GM12878 (cell line): ENCODE measurements at regions not wholly inside any gene's neighbourhood (a gene's known extent, or its start where the extent isn't known, plus 50 kb on each side); places are given as distances from the start of the nearest gene placed in this dataset.

Source experiments
- ATAC-seq: fragments of 200-7000 bp; cut with Tn5 transposase; 3 replicates; pipeline ENCODE4 v1.9.1; 2020; ENCODE audit warnings: mild to moderate bottlenecking, moderate library complexity
- BruUV-seq: library from RNA; stranded (reverse); fragments of 400-500 nt; replicated peaks from 2 replicates; lab custom pipeline; 2021; lab: Mats Ljungman, UMichigan
- CTCF ChIA-PET: fragments of 300-600 bp; sonication (Branson Sonifier 250); formaldehyde crosslinking; extraction: SDS; loops from one replicate; lab custom pipeline; 2021; ENCODE audit warnings: inconsistent platforms; lab: Yijun Ruan, JAX
- POLR2A ChIA-PET: fragments of 350-600 bp; formaldehyde crosslinking; extraction: SDS; loops from one replicate; lab custom pipeline; 2021; ENCODE audit warnings: inconsistent platforms; lab: Charles Lee
- RAD21 ChIA-PET: fragments of 300-600 bp; sonication (Branson Sonifier 250); formaldehyde crosslinking; loops from one replicate; lab custom pipeline; 2023; ENCODE audit warnings: antibody characterized with exemption; ENCODE audit not compliant: unreplicated experiment; lab: Charles Lee
- SMC1A ChIA-PET: fragments of 300-600 bp; sonication (Branson Sonifier 250); formaldehyde crosslinking; loops from one replicate; lab custom pipeline; 2023; ENCODE audit not compliant: unreplicated experiment, uncharacterized antibody; lab: Charles Lee
- DNase-seq: peaks from one replicate; pipeline ENCODE4 v3.0.0-alpha.2; 2011; ENCODE audit warnings: low read depth, low spot score
- FAIRE-seq: peaks from 3 replicates; lab custom pipeline; 2011; peaks lifted over from hg19 to GRCh38; lab: Jason Lieb, UNC
- H2AFZ ChIP-seq: 2 replicates; pipeline ENCODE4 v1.6.0; 2011; ENCODE audit warnings: low read depth, low read length, control low read depth; ENCODE audit not compliant: control insufficient read depth
- H3K27ac ChIP-seq: 2 replicates; pipeline ENCODE4 v1.5.1; 2011; ENCODE audit warnings: control low read depth; ENCODE audit not compliant: control insufficient read depth, insufficient read depth
- H3K27me3 ChIP-seq, 2 experiments: replicated peaks in 1 of 2; 2 replicates each; pipeline versions ENCODE4 v1.6.0 to v1.6.1; 2011; ENCODE audit warnings: low read length in 1 of 2; ENCODE audit not compliant: control insufficient read depth in 2 of 2, insufficient read depth in 2 of 2
- H3K36me3 ChIP-seq, 2 experiments: 2 replicates each; pipeline ENCODE4 v1.5.1; 2011; ENCODE audit warnings: low read length in 1 of 2; ENCODE audit not compliant: control insufficient read depth in 2 of 2, insufficient read depth in 2 of 2
- H3K4me1 ChIP-seq: 2 replicates; pipeline ENCODE4 v1.6.1; 2011; ENCODE audit warnings: mild to moderate bottlenecking, low read length, moderate library complexity, mixed read lengths; ENCODE audit not compliant: control insufficient read depth, insufficient read depth
- H3K4me2 ChIP-seq: 2 replicates; pipeline ENCODE4 v1.6.0; 2011; ENCODE audit warnings: control low read depth; ENCODE audit not compliant: control insufficient read depth, insufficient read depth
- H3K4me3 ChIP-seq: fragments of 200-600 bp; sonication (generic); 2 replicates; pipeline ENCODE4 v1.5.1; 2016
- H3K79me2 ChIP-seq: 2 replicates; pipeline ENCODE4 v1.6.0; 2011; ENCODE audit warnings: low read length; ENCODE audit not compliant: control insufficient read depth, insufficient read depth
- H3K9ac ChIP-seq: 2 replicates; pipeline ENCODE4 v1.8.0; 2011; ENCODE audit warnings: low read length, control low read depth, mixed read lengths; ENCODE audit not compliant: control insufficient read depth, insufficient read depth
- H3K9me3 ChIP-seq: replicated peaks from 3 replicates; pipeline ENCODE4 v1.5.1; 2011; ENCODE audit warnings: mild to moderate bottlenecking, low read length; ENCODE audit not compliant: control insufficient read depth, insufficient read depth
- H4K20me1 ChIP-seq: 2 replicates; pipeline ENCODE4 v1.6.0; 2011; ENCODE audit not compliant: control insufficient read depth, insufficient read depth
- CBX3 ChIP-seq: fragments of 200-600 bp; sonication (generic); IDR thresholded peaks from 2 replicates; pipeline ENCODE4 v1.6.1; 2016; ENCODE audit warnings: low read depth, borderline replicate concordance
- FOXK2 ChIP-seq: fragments of 450-650 bp; IDR thresholded peaks from 2 replicates; pipeline ENCODE4 v1.6.1; 2017; ENCODE audit warnings: mild to moderate bottlenecking, moderate library complexity
- JUNB ChIP-seq: IDR thresholded peaks from 2 replicates; pipeline ENCODE4 v1.6.1; 2016; ENCODE audit warnings: antibody characterized with exemption, mild to moderate bottlenecking
- JUND ChIP-seq: IDR thresholded peaks from 2 replicates; pipeline ENCODE4 v1.6.1; 2012; ENCODE audit warnings: low read depth, mild to moderate bottlenecking, low read length, improper control_type of control experiment, moderate library complexity
- MEF2B ChIP-seq: fragments of 450-650 bp; IDR thresholded peaks from 2 replicates; pipeline ENCODE4 v1.6.1; 2018; ENCODE audit warnings: mild to moderate bottlenecking, moderate library complexity; ENCODE audit not compliant: partially characterized antibody, poor library complexity, severe bottlenecking
- NBN ChIP-seq: fragments of 450-650 bp; IDR thresholded peaks from 2 replicates; pipeline ENCODE4 v1.6.1; 2016
- POLR2AphosphoS2 ChIP-seq: IDR thresholded peaks from 2 replicates; pipeline ENCODE4 v1.6.1; 2011; ENCODE audit warnings: low read depth, mild to moderate bottlenecking, low read length, improper control_type of control experiment, moderate library complexity
- SMC3 ChIP-seq: IDR thresholded peaks from 2 replicates; pipeline ENCODE4 v1.6.1; 2011; ENCODE audit warnings: low read length, improper control_type of control experiment, borderline replicate concordance
- SP1 ChIP-seq: IDR thresholded peaks from one replicate; pipeline ENCODE4 v1.6.1; 2011; ENCODE audit warnings: low read depth, low read length
- SRF ChIP-seq, 2 experiments: IDR thresholded peaks; 2 replicates each; pipeline ENCODE4 v1.6.1; 2011; ENCODE audit warnings: low read depth in 2 of 2, low read length in 2 of 2, mild to moderate bottlenecking in 1 of 2, moderate library complexity in 1 of 2
- TCF7 ChIP-seq: IDR thresholded peaks from 2 replicates; pipeline ENCODE4 v1.6.1; 2014; ENCODE audit warnings: antibody characterized with exemption, borderline replicate concordance
- USF1 ChIP-seq: IDR thresholded peaks from 2 replicates; pipeline ENCODE4 v1.6.1; 2011; ENCODE audit warnings: borderline replicate concordance, low read depth, mild to moderate bottlenecking, moderate library complexity, mixed read lengths, low read length; ENCODE audit not compliant: insufficient read depth; ENCODE audit errors: extremely low read length
- YBX1 ChIP-seq: fragments of 450-650 bp; IDR thresholded peaks from 2 replicates; pipeline ENCODE4 v1.6.1; 2016; ENCODE audit warnings: antibody characterized with exemption
- WGBS: methylation state at CpG from one replicate; pipeline ENCODE4 v1.1.6; 2016; ENCODE audit warnings: low lambda C conversion rate; ENCODE audit not compliant: insufficient replicate concordance, insufficient coverage; ENCODE audit errors: missing lambda C conversion rate; 5-methylcytosine and 5-hydroxymethylcytosine counted together
- in situ Hi-C: fragments of 300-500 bp; cut with MboI; formaldehyde crosslinking; loops from 9 replicates; pipeline ENCODE4 v1.14.3; 2018; ENCODE audit warnings: mixed read lengths
- intact Hi-C: fragments of 100-400 bp; cut with micrococcal nuclease; formaldehyde crosslinking; loops from one replicate; pipeline ENCODE4 v1.14.2; 2022; ENCODE audit not compliant: unreplicated experiment
- TF ChIP-seq, protein P1 (sequence below): fragments of 450-650 bp; IDR thresholded peaks from 2 replicates; pipeline ENCODE4 v1.6.1; 2017; ENCODE audit warnings: mild to moderate bottlenecking, moderate library complexity
- TF ChIP-seq, protein P2 (sequence below): fragments of 450-650 bp; IDR thresholded peaks from 2 replicates; pipeline ENCODE4 v1.6.1; 2017; ENCODE audit warnings: mild to moderate bottlenecking, low read depth, inconsistent platforms; ENCODE audit not compliant: poor library complexity, severe bottlenecking
- TF ChIP-seq, protein P3 (sequence below): IDR thresholded peaks from 2 replicates; pipeline ENCODE4 v1.6.1; 2011; ENCODE audit warnings: mild to moderate bottlenecking, low read depth, low read length, moderate library complexity; ENCODE audit not compliant: insufficient replicate concordance
- TF ChIP-seq, protein P4 (sequence below): fragments of 450-650 bp; IDR thresholded peaks from 2 replicates; pipeline ENCODE4 v1.6.1; 2016; ENCODE audit warnings: mild to moderate bottlenecking

- Histone ChIP-seq H3K36me3 (no peaks in the 10 kb centered on the region), H3K79me2 (no peaks in the 10 kb centered on the region), H3K4me2 (no peak overlapping the region), H2AFZ (no peak overlapping the region), H3K9me3 (no peaks in the 10 kb centered on the region), H3K27ac (no peak overlapping the region), H3K4me3 (no peak overlapping the region), H3K4me1 (no peaks in the 10 kb centered on the region), H3K9ac (no peak overlapping the region), H3K27me3 (peaks cover 1 to 2% of the 10 kb centered on the region in 2 experiments; a peak in 2 of 4 replicates), H4K20me1 (no peaks in the 10 kb centered on the region)
- ChIA-PET POLR2A (no interaction called here), RAD21 (no interaction called here), CTCF (no interaction called here), SMC1A (no interaction called here)
- FAIRE-seq (no peak), ATAC-seq (no peak), DNase-seq (no peak)
- TF ChIP-seq TCF7 (no peak), JUND (no peak), YBX1 (no peak), SRF (IDR thresholded peaks at IDR 0.05; ENCODE audit: low read depth in 2 of 2, low read length in 2 of 2) (no peak), CBX3 (no peak), SMC3 (no peak), JUNB (no peak), SP1 (no peak), NBN (no peak), MEF2B (no peak), USF1 (no peak), POLR2AphosphoS2 (no peak), FOXK2 (no peak)
- TF ChIP-seq, protein P1, sequence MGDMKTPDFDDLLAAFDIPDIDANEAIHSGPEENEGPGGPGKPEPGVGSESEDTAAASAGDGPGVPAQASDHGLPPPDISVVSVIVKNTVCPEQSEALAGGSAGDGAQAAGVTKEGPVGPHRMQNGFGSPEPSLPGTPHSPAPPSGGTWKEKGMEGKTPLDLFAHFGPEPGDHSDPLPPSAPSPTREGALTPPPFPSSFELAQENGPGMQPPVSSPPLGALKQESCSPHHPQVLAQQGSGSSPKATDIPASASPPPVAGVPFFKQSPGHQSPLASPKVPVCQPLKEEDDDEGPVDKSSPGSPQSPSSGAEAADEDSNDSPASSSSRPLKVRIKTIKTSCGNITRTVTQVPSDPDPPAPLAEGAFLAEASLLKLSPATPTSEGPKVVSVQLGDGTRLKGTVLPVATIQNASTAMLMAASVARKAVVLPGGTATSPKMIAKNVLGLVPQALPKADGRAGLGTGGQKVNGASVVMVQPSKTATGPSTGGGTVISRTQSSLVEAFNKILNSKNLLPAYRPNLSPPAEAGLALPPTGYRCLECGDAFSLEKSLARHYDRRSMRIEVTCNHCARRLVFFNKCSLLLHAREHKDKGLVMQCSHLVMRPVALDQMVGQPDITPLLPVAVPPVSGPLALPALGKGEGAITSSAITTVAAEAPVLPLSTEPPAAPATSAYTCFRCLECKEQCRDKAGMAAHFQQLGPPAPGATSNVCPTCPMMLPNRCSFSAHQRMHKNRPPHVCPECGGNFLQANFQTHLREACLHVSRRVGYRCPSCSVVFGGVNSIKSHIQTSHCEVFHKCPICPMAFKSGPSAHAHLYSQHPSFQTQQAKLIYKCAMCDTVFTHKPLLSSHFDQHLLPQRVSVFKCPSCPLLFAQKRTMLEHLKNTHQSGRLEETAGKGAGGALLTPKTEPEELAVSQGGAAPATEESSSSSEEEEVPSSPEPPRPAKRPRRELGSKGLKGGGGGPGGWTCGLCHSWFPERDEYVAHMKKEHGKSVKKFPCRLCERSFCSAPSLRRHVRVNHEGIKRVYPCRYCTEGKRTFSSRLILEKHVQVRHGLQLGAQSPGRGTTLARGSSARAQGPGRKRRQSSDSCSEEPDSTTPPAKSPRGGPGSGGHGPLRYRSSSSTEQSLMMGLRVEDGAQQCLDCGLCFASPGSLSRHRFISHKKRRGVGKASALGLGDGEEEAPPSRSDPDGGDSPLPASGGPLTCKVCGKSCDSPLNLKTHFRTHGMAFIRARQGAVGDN: no peak
- TF ChIP-seq, protein P2, sequence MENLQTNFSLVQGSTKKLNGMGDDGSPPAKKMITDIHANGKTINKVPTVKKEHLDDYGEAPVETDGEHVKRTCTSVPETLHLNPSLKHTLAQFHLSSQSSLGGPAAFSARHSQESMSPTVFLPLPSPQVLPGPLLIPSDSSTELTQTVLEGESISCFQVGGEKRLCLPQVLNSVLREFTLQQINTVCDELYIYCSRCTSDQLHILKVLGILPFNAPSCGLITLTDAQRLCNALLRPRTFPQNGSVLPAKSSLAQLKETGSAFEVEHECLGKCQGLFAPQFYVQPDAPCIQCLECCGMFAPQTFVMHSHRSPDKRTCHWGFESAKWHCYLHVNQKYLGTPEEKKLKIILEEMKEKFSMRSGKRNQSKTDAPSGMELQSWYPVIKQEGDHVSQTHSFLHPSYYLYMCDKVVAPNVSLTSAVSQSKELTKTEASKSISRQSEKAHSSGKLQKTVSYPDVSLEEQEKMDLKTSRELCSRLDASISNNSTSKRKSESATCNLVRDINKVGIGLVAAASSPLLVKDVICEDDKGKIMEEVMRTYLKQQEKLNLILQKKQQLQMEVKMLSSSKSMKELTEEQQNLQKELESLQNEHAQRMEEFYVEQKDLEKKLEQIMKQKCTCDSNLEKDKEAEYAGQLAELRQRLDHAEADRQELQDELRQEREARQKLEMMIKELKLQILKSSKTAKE: no peak
- TF ChIP-seq, protein P3, sequence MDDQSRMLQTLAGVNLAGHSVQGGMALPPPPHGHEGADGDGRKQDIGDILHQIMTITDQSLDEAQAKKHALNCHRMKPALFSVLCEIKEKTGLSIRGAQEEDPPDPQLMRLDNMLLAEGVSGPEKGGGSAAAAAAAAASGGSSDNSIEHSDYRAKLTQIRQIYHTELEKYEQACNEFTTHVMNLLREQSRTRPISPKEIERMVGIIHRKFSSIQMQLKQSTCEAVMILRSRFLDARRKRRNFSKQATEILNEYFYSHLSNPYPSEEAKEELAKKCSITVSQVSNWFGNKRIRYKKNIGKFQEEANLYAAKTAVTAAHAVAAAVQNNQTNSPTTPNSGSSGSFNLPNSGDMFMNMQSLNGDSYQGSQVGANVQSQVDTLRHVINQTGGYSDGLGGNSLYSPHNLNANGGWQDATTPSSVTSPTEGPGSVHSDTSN: no peak
- TF ChIP-seq, protein P4, sequence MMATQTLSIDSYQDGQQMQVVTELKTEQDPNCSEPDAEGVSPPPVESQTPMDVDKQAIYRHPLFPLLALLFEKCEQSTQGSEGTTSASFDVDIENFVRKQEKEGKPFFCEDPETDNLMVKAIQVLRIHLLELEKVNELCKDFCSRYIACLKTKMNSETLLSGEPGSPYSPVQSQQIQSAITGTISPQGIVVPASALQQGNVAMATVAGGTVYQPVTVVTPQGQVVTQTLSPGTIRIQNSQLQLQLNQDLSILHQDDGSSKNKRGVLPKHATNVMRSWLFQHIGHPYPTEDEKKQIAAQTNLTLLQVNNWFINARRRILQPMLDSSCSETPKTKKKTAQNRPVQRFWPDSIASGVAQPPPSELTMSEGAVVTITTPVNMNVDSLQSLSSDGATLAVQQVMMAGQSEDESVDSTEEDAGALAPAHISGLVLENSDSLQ: no peak
- in situ Hi-C loops (no loop called here), intact Hi-C loops (no loop called here)
- WGBS: 0% methylated on average over 1 of the region's 1 CpG
- no TSS peak for BruUV-seq
These were observed 97.6 kb upstream of the TMEM132E start for GRCh38 chr17:34481779-34482178.
